Left hindlimb (tissue), 1 donor: ENCODE measurements at regions not wholly inside any gene's neighbourhood (a gene's known extent, or its start where the extent isn't known, plus 50 kb on each side); places are given as distances from the start of the nearest gene placed in this dataset.
"Not testable (repeated sequence)": the region's sequence is repeated elsewhere in the genome, so short reads cannot be mapped to it uniquely, and the experiment has no call there.

Source experiments
- DNase-seq: peaks from one replicate; pipeline ENCODE4 v3.0.0-alpha.2; 2018

- DNase-seq = no peak
Measured at GRCh38 chr7:46786995-46787394, 794.9 kb downstream of the TNS3 start.

DNA sequence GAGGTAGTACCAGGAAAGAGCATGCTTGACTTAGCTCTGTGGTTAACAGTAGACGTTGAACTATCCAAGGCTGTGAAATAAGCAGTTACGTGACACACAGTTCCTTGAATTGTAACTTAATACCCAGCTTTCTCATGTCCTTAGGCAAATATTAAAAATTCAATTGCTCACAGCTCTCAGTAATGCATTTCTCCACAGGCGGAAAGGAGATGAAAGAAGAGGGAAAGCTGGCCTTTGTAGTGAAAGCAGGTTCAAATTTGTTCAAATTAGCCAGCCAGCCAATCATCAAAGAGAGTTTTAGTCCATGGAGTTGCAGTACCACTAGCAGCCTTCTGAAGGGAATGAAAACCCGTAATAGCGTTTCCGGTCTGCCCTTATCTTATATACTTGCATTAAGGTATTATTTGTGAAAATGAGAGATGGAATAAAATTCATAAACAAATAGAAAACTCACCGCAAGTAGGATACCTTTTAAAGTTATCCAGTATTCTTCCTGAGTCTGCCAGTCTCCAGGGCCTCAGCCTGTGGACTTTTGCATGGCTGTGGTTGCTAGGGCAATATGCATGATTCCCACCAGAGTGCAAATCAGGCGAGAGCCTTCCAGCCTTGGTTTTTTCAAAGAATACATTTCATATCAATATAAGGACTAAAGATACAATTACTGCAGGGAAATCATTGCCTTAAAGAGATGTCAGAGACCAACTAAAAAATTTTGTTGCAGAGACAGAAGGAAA is 795.5 kb downstream of the TNS3 start:
- no peak for DNase-seq

DNA sequence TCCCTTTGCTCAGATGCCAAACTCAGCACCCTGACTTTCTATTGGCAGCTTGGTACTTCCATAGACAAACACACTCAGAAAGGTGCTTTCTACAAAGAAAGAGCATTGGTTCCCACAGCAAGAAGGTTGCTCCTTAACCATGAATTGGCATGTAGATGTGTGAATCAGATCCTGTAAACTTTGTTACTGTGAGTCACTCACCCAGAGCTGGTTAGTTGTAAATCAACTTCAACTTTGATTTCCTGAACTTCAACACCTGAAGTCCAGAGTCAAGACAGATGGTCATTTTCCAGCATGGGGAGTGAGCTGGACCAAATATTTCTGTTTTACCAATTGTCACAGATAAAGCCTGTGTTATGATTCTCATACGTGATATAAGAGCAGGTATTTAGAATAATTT is 797.2 kb downstream of the TNS3 start:
- no peak for DNase-seq

GRCh38 chr7:46781901-46782439 is 799.9 kb downstream of the TNS3 start:
- no peak for DNase-seq

- no peak for DNase-seq
Measured at GRCh38 chr7:46776790-46777189, 805.1 kb downstream of the TNS3 start.

DNA sequence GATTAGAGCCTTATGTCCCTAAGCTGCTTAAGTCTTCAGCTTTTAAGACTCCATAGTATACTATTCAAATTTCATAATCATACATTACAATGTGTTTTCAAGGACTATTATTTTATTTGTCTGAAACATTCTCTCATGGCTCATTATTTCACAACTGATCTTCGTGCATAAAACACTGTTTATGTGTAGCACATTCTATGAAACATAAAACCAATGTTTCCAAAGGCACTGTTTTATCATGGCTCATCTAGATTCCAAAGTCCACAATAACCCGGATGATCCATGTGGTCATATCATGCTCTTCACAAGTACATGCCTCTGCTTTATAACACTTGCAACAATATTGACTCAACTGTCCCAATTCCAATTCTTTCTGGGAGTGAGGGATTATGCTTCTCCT is 806.1 kb downstream of the TNS3 start:
- no peak for DNase-seq

- DNase-seq = no peak
Measured at GRCh38 chr7:46775020-46775419, 806.9 kb downstream of the TNS3 start.

GRCh38 chr7:46774515-46774914 is 807.4 kb downstream of the TNS3 start:
- no peak for DNase-seq

- no peak for DNase-seq
Measured at GRCh38 chr7:46772776-46773175, 809.1 kb downstream of the TNS3 start.

GRCh38 chr7:46767071-46767470 is 814.8 kb downstream of the TNS3 start:
- DNase-seq = no peak

- peak; percentile 46 for DNase-seq
Measured at GRCh38 chr7:46764100-46764936, 817.6 kb downstream of the TNS3 start.

DNA sequence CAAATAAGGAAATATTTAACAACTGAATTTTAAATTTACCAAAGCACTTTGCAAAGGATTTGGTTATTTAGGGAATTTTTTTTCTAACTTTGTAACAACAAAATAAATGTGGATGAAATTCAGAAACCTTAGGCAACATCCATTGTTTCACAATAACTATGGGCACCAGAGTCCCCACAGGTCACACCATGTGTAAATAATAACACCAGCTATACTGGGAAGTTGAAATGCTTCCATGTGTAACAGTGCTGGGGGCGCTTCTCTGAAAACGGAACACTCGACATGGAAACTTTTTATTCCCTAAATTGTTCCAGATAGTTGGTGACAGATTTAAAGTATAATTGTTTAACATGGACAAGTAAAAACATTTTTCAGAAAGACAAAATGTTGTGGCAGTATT is 818.6 kb downstream of the TNS3 start:
- DNase-seq = no peak

GRCh38 chr7:46759711-46760480 is 822.0 kb downstream of the TNS3 start:
- no peak for DNase-seq

GRCh38 chr7:46756996-46757395 is 824.9 kb downstream of the TNS3 start:
- DNase-seq = no peak

- DNase-seq = no peak
Measured at GRCh38 chr7:46756256-46756655, 825.7 kb downstream of the TNS3 start.

- DNase-seq = no peak
Measured at GRCh38 chr7:46755120-46756034, 826.5 kb downstream of the TNS3 start.

- no peak for DNase-seq
Measured at GRCh38 chr7:46754140-46754720, 827.7 kb downstream of the TNS3 start.

- DNase-seq = no peak
Measured at GRCh38 chr7:46753662-46754061, 828.2 kb downstream of the TNS3 start.

- no peak for DNase-seq
Measured at GRCh38 chr7:46752881-46753366, 829.0 kb downstream of the TNS3 start.

DNA sequence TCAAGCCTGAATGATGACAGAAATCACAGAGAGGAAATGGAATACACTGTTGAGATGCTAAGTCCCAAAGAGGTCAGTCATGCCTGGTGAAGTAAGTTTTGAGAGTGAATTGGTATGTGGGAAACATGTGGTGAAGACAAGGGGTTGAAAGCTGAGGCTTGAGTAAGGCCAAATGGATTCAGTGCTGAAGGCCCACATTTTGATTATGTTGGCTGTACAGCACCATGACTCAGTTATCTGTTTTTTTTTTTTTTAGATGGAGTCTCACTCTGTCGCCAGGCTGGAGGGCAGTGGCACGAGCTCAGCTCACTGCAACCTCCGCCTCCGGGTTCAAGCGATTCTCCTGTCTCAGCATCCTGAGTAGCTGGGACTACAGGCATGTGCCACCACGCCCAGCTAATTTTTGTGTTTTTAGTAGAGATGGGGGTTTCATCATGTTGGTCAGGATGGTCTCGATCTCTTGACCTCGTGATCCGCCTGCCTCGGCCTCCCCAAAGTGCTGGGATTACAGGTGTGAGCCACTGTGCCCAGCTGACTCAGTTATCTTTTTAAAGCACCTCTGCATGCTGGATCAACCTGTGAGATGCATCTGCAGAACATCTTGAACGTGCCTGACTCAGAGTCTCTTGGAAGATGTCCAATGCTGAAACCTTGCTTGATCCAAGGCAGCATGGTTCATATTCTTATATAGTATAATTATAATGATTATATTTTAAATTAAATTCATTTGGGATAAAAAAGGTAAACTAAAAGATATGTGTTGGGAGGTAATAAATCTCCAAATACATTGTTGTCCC is 829.8 kb downstream of the TNS3 start:
- not testable (repeated sequence) for DNase-seq

DNA sequence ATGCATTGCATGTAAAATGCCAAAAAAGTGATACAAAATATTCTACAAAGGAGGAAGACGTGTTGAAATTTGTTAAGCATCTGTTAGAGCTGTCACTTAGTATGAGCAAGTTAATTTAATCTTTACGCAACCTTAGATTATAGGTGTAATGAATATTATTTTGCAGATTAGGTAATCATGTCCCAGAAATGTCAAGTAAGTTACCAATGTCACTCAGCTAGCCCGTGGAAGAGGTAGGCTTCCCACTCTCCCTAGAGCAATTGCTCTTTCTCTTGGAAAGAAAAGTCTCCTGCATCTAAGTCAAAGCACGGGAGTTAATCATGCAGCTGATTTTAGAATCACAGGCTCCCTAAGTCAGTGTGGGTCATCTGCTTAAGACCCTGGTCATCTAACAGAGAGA is 830.4 kb upstream of the IGFBP3 start:
- DNase-seq = no peak
